NCI-H524 (cell line): ENCODE measurements at regions not wholly inside any gene's neighbourhood (a gene's known extent, or its start where the extent isn't known, plus 50 kb on each side); places are given as distances from the start of the nearest gene placed in this dataset.

ENCODE experiments used
- DNase-seq, 2 experiments: peaks; one replicate each; lab custom pipeline; 2025; lab: John Stamatoyannopoulos, UW

GRCh38 chr11:119779195-119780071 lies 50.4 kb upstream of the NECTIN1 start:
- no peak for DNase-seq
